GM23338 (cell line): ENCODE measurements at regions not wholly inside any gene's neighbourhood (a gene's known extent, or its start where the extent isn't known, plus 50 kb on each side); places are given as distances from the start of the nearest gene placed in this dataset.

Source experiments
- CTCF ChIP-seq, 2 experiments: fragments of 200-600 bp in 1 of 2; sonication (generic) in 1 of 2; conservative IDR thresholded peaks; 2 replicates each; pipeline versions ENCODE4 v1.5.1 to v1.6.1; 2016 to 2017; ENCODE audit warnings: antibody characterized with exemption in 2 of 2, low read depth in 2 of 2, mild to moderate bottlenecking in 2 of 2, moderate library complexity in 1 of 2
- EZH2 ChIP-seq: fragments of 200-600 bp; sonication (generic); IDR thresholded peaks from one replicate; pipeline ENCODE4 v1.8.0; 2017; ENCODE audit warnings: antibody characterized with exemption, mild to moderate bottlenecking, low read depth; ENCODE audit not compliant: unreplicated experiment
- EZH2phosphoT487 ChIP-seq: fragments of 200-600 bp; sonication (generic); IDR thresholded peaks from one replicate; pipeline ENCODE4 v1.8.1; 2018; ENCODE audit warnings: antibody characterized with exemption; ENCODE audit not compliant: unreplicated experiment
- JUNB ChIP-seq: IDR thresholded peaks from one replicate; pipeline ENCODE4 v1.6.1; 2016; ENCODE audit warnings: antibody characterized with exemption; ENCODE audit not compliant: unreplicated experiment
- POLR2AphosphoS5 ChIP-seq: IDR thresholded peaks from 2 replicates; pipeline ENCODE4 v1.6.1; 2016; ENCODE audit warnings: antibody characterized with exemption, low read depth
- ZNF331 ChIP-seq: fragments of 250-450 bp; sonication (Bioruptor Pico); IDR thresholded peaks from 2 replicates; pipeline ENCODE4 v1.5.0; 2020; ENCODE audit warnings: low read depth, mild to moderate bottlenecking, moderate library complexity

- TF ChIP-seq ZNF331 (CRISPR knock-in tag) (no peak), JUNB (no peak), EZH2 (no peak), CTCF (conservative IDR thresholded peaks at IDR 0.05; ENCODE audit: low read depth in 2 of 2) (no peak), POLR2AphosphoS5 (no peak), EZH2phosphoT487 (no peak)
These were observed 196.2 kb upstream of the FOXG1 start for GRCh38 chr14:28570391-28570790.
